OCI-LY1 (cell line): ENCODE measurements at regions not wholly inside any gene's neighbourhood (a gene's known extent, or its start where the extent isn't known, plus 50 kb on each side); places are given as distances from the start of the nearest gene placed in this dataset.

Source experiments
- CTCF ChIP-seq: fragments of 200-600 bp; sonication (generic), shearing (Covaris generic); IDR thresholded peaks from 2 replicates; pipeline ENCODE4 v1.5.1; 2017; ENCODE audit warnings: mild to moderate bottlenecking, antibody characterized with exemption, low read length, moderate library complexity, mixed read lengths
- EZH2 ChIP-seq: fragments of 200-600 bp; sonication (generic), shearing (Covaris generic); IDR thresholded peaks from 2 replicates; pipeline ENCODE4 v1.8.0; 2017; ENCODE audit warnings: borderline replicate concordance, mixed run types, mild to moderate bottlenecking, antibody characterized with exemption, low read length, moderate library complexity, mixed read lengths

GRCh38 chr2:64277101-64277849 lies 133.1 kb upstream of the PELI1 start:
- no peak for TF ChIP-seq CTCF
- TF ChIP-seq EZH2, result no peak
